Renal cortex interstitium (tissue), 11 donors: ENCODE measurements at regions not wholly inside any gene's neighbourhood (a gene's known extent, or its start where the extent isn't known, plus 50 kb on each side); places are given as distances from the start of the nearest gene placed in this dataset.
"Not testable (repeated sequence)": the region's sequence is repeated elsewhere in the genome, so short reads cannot be mapped to it uniquely, and the experiment has no call there.

Experiments
- DNase-seq, 11 donors: peaks; one replicate each; pipeline ENCODE4 v3.0.0-alpha.2; 2013; ENCODE audit warnings: low read depth in 9 of 11, low spot score in 4 of 11; ENCODE audit errors: extremely low read depth in 1 of 11

DNA sequence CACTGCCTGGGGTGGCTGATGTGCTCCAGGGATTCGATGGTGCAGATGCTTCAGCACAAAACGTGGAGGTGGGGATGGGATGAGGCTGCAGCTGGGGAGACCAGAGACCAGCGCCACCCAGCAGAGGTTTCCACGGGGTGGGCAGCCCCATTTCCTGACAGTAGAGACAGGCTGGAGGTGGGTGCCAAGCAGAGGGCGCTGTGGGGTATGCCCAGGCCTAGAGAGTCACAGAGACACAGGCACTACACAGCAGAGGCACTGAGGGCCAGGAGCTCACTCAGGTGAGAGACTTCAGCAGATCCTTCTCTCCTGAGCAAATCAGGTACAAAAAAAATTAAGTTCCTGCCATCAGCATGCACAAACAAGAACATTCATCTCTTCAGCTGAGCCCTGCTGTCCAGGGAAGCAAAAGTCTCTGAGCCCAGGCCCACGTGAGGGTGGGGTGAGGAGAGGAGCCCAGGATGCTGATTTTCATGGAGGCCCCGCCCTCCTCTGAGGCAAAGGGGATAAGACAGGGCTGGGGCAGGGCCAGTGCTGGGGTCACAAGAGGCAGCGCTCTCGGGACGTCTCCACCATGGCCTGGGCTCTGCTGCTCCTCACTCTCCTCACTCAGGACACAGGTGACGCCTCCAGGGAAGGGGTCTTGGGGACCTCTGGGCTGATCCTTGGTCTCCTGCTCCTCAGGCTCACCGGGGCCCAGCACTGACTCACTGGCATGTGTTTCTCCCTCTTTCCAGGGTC lies 53.1 kb downstream of the GGTLC2 start:
- DNase-seq, result no peak

DNA sequence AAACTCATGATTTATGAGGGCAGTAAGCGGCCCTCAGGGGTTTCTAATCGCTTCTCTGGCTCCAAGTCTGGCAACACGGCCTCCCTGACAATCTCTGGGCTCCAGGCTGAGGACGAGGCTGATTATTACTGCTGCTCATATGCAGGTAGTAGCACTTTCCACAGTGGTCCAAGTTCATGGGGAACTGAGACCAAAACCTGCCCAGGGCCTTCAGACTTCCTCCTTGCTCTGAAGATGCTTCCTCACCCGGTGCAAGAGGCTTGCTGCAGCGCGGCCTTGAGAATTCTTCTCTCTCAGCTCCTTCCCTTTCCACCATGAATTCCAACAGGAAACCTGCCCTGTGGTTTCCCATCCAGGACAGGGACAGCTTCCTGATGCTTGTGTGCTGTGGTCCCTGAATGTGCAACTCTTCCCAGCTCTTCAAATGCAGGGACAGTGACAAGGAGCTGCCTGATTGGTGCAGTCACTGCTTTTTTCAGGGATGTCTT lies 53.9 kb downstream of the GGTLC2 start:
- DNase-seq, result no peak

DNA sequence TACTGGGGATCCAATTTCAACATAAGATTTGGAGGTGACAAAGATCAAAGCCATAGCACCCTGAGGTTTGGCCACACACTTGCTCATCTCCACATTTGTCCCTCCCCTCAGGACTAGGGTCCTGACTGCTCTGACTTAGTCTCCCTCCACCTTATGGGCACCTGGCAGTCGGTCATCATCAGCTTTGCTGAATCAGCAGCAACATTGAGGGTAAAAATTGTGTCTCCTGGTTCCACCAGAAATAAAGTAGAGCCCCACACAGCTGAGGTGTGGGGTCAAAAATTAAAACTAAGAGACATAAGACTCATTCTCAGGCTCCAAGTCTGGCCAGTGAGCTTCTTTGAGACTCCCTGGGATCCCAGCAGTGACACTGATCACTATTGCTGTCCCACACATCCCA lies 56.2 kb downstream of the GGTLC2 start:
- DNase-seq, result no peak

DNA sequence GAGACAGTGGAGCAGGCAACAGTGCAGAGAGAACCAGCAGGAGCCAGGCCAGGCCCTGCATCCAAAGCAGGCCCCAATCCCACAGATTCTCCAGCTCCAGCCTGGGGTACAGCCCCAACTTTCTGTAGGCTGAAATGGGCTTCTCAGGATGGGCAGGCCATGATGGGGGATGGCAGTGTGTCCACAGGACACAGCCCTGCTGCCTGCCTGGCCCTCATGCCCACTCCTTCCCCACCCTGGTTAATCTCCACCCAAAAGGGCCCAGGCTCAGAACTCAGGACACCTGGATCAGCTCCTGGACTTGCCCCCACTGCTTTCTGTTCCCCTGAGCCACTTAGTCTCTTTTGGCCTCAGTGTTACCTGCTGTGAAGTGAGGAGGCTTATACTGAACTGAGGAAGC lies 57.1 kb downstream of the GGTLC2 start:
- not testable (repeated sequence) for DNase-seq

DNA sequence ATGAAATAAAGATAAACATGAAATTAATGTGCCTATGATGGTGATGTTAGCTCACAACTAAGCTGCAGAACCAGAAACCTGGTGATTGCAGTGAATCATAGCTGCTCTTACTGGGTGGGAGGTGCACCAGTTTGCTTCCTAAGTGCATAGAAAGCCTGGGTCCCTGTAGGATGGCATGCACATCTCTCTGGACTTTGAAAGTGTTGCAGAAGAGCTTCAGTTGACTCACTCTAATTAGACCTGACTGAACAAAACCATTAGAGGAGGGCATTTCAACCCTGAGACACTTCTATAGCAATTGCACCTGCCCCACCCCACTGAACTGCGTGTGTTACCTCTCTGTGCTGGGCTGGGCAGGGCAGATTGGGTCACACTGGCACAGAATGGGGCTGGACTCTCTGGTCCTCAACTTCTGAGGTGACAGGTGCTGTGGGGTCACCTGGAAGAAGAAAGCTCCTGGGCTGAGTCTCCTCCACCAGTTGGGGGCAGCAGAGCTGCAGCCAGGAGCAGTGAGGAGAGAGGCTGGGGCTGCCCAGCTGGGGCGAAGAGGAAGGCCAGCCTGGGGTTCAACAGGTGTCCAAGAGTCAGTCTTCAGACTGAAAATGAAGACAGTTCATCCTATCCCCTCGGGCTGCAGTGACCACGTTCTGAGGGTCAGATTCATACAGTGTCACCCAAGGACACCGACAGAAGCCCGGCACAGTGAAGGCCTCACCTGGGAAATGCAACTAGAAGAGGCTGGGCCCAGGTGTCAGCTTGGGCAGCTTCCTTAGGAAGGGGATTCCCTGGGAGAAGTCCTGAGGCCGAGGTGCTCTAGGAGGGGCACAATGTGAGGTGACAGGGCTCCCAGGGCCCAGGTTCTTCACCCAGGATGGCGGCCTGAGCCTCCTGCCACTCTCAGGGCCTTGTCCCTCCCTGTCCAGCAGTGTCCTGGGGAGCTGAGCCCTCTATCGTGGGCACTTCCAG lies 58.1 kb downstream of the GGTLC2 start:
- no peak for DNase-seq

DNA sequence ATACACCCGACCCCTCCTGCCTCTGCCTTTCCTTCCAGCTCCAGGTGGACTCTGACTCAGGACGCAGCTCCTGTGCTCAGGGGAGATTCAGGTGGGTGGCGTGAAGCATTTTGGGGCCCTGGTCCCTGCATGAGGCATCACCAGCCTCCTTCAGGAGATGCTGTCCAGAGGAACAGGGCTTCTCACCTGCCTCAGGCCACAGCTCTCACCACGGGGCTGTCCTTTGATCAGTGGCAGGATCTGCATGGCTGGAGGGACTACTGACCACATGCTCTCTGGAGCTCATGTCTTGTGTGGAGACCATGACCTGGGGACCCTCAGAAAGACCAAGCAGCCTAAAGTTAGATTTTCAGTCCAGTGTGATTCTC lies 58.8 kb downstream of the GGTLC2 start:
- DNase-seq, result no peak

DNA sequence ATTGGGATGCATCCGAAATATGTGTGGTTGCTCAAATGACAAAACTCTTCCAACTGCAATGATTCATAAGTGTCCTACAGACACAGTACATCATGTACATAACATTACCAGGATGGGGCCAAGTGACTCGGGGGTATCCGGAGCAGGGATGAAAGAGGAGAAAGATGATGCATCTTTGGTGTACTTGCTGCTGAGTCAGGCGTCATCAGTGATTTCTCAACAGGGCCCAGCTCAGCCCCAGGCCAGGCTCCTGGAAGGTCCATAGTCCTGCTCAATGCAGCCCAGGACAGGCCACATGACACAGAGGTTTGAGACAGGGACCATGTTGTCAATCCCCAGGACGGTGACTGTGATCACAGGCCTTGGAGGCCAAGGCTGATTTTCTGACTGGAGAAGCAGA lies 59.3 kb downstream of the GGTLC2 start:
- DNase-seq, result no peak

DNA sequence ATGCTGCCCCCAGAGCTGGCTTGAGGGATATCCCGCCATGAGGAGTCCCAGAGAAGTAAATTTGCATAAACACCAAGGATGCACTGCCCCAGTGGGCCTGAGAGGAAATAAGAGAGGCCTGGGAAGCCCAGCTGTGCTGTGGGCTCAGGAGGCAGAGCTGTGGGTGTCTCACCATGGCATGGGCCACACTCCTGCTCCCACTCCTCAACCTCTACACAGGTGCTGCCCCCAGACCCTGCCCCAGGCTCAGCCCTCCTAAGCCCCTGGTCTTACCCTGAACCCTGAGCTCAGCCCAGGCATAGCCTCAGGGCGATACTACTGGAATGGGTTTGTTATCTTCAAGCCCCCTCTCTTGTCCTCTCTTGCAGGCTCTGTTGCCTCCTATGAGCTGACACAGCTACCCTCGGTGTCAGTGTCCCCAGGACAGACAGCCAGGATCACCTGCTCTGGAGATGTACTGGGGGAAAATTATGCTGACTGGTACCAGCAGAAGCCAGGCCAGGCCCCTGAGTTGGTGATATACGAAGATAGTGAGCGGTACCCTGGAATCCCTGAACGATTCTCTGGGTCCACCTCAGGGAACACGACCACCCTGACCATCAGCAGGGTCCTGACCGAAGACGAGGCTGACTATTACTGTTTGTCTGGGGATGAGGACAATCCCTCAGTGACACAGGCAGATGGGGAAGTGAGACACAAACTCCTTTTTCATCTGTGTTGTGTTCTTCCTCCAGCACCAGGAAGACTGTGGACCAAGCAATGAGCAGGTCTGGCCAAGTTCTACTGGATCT lies 59.9 kb downstream of the GGTLC2 start:
- no peak for DNase-seq

DNA sequence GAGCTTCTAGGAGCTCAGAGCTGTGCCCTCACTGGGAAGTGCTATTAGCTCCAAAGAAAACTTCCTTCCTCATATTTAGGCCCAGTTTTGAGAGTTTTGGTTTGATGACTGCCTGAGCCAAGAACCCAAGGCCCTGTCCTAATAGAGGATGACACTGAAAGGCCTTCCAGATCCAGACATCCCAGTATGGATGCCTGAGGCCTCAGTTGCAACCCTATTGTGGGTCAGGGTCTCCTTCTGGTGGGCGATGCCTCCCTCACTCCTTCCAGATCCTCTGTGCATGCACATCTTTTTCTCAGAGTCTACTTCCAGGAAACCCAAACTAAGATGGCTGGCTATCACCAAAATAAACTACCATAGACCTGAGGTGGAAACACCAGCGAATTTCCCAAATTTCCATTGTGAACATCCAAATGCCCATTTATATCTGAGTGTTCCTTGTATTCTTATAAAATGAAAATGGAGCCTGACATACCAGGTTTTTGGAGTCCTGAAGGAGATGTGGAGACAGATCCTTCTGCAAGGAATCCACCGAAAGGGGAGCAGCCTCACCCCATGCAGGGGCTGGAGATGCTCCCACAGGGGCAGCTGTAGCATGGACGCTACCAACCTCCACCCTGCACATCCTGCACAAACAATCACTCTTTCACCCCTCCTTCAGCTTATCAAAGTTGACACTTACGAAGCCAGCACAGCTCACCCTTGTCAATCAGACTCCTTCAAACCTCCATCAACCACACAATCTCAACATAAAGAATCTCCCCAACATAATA lies 61.1 kb downstream of the GGTLC2 start:
- no peak for DNase-seq

DNA sequence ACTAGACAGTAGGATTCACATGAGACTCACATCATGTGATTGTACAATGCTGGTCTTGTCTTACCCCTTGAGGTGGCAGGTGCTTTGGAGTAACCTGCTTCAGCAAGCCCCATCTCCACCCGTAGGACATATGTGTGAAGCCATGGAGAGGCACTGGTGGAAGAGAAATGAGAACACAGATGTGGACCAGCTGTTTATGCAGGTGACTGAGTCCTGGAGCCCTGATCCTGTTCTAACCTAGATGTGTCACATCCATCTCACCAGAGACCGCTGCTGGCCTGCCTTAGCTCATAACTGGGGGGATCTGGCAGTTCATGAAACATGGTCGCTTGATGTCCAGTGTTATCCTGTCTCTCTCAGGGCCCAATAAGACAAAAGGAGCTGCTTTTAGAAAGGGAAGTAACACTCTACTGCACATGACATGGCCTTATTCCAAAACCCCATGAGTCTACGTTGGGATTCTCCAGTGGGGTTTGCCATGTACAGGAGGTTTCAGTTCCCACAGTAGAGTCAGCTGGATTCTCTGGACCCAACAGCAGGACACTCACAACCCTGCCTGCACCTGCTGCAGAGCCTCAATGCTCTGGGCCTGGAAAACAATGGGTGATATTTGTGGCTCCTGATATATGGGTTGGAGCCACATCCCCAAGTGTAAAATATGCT lies 62.0 kb downstream of the GGTLC2 start:
- DNase-seq, result no peak

DNA sequence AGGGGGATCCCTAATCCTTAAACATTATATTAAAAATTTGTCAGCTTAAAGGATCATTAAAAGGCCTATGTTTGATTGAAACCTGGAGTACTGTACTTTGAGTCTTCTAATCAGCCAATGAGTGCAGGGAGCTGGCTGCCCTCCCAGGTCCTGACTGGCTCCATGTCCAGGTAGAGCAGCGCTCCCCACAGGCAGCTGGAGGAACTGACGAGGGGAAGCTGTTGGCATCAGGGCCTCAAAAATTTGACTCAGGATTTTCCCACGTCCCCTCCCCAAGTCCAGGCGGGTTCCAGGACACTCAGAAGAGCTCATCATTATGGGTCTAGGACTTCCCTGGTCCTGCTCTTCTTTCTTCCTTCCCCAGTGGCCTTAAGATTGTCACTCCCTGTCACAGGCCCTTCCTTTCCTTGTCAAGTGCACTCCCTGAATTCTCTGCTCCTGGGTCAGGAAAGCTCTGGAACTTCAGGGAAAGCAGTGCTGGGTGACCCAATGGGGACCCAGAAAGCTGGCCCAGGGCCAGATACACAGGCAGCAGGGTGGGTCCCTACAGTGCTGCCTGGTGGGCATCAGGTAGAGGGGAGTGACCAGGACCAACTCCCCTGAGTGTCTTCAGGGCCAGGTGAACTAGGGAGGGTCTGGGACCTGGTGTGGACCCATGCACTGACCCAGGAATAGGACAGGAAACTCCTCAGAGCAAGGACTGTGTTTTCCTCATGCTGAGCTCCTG lies 65.5 kb downstream of the GGTLC2 start:
- no peak for DNase-seq

DNA sequence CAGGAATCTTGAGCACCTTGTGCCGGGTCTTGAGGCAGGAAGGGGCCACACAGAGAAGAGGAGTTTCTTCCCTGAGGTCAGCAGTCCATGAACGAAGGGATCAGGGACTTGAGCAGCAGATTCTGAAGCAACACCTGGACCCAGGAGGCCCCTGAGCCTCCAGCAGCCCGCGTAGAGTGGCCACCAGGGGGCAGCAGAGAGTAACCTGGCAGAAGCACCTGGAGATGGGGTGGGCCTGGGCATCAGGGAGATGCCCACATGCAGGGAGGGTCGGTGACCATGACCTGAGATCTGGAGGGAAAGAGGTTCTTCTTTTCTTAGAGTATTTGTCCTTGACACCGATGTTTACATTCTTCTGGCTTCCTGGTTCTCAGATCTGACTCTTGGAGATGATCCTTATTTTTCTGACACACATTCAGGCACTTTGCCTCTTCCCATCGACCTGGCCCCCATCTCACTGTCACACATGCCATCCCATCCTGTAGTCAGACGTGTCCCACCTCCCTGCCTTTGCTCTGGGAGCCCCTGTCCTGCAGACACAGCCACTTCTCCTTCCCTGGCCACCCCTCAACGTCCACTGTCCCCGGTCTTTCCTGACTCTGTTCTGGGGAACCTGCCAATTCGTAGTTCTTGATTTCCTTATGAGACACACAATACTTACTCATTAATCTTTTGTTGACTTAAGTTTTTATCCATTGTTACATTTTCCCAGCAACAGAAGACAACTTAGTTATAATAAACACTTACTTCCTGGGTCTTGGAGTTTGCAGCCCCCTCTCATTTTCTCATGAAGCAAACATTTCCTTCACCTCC lies 66.5 kb downstream of the GGTLC2 start:
- peak in 3 of 11 donors; percentile 23 to 38 (median 28) for DNase-seq

DNA sequence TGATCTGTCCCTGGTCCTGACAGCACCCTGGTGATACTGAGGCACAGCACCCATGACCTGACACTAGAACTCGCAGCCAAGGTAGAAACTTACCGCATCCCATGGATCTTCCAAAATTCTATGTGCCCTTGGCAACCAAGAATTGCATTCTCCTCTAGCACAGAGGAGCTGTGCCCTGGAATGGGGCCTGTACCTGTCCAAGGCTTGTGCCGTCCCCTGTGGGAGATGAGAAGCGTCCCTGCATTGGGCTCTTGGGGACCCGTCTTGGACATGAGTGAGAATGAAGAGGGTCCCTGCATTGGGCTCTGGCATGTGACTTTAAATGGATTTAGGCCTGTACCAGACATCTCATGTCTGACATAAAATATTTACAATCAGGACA lies 67.1 kb downstream of the GGTLC2 start:
- DNase-seq, result no peak

DNA sequence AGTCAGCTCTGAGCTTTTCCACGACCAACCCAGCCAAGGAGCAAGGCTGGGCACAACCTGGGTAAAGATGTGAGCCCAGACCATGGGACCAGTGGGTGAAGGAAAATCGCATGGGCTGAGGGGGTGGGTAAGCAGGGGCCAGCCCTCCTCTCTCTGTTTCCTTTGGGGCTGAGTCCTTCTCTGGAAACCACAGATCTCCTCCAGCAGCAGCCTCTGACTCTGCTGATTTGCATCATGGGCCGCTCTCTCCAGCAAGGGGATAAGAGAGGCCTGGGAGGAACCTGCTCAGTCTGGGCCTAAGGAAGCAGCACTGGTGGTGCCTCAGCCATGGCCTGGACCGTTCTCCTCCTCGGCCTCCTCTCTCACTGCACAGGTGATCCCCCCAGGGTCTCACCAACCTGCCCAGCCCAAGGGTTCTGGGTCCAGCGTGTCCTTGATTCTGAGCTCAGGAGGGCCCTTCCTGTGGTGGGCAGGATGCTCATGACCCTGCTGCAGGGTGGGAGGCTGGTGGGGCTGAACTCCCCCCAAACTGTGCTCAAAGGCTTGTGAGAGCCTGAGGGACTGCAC lies 67.8 kb downstream of the GGTLC2 start:
- no peak for DNase-seq

DNA sequence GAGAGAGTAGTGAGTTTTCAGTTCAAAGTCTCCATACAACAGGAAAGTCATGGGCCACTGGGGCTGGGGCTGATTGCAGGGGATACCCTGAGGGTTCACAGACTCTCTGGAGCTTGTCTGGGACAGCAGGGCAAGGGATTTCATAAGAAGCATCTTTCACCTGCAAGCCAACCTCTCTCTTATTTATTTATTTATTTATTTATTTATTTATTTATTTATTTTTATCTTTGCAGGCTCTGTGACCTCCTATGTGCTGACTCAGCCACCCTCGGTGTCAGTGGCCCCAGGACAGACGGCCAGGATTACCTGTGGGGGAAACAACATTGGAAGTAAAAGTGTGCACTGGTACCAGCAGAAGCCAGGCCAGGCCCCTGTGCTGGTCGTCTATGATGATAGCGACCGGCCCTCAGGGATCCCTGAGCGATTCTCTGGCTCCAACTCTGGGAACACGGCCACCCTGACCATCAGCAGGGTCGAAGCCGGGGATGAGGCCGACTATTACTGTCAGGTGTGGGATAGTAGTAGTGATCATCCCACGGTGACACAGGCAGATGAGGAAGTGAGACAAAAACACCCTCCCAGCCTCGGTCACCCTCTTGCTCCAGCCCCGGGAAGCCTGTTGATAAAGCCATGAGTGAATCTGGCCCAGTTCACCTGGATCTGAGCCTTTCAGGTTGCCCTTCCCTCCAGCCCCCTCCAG lies 68.4 kb downstream of the GGTLC2 start:
- DNase-seq, result no peak

DNA sequence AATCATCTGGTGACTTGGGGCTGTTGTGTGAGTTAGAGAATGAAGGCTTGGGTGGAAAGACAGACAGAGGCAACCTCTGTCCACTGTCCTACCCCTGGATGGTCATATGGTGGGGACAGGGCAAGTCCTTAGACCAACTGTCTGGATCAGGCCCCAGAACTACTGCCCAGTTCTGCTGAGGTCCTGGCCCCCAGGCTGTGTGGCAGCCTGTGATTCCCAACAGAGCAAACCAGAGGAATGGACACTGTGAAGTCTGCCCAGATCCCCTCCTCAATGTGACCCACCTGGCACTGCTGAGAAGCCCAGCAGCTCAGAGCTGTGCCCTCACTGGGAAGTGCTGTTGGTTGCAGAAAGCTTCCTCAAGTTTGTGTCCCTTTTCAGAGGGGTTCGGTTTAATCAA lies 69.0 kb downstream of the GGTLC2 start:
- DNase-seq, result no peak
